T-helper 2 cell treated with Interferon-gamma antibody and Interleukin-4, amounts not matched to agents 5 μg/mL and 100 μg/mL, for 36 hours (primary cell): ENCODE measurements at regions not wholly inside any gene's neighbourhood (a gene's known extent, or its start where the extent isn't known, plus 50 kb on each side); places are given as distances from the start of the nearest gene placed in this dataset.

Experiments
- DNase-seq: peaks from one replicate; pipeline ENCODE4 v3.0.0; 2021; ENCODE audit warnings: low spot score
- H3K27ac Mint-ChIP-seq: one replicate; pipeline ENCODE4 v1.8.0; 2021; ENCODE audit warnings: mild to moderate bottlenecking, mixed read lengths
- H3K27me3 Mint-ChIP-seq: one replicate; pipeline ENCODE4 v1.8.0; 2021; ENCODE audit warnings: low read depth, mixed read lengths
- H3K36me3 Mint-ChIP-seq: one replicate; pipeline ENCODE4 v1.8.0; 2021; ENCODE audit warnings: low read depth, mixed read lengths
- H3K4me1 Mint-ChIP-seq: one replicate; pipeline ENCODE4 v1.8.0; 2021; ENCODE audit warnings: low read depth, mixed read lengths
- H3K4me3 Mint-ChIP-seq: one replicate; pipeline ENCODE4 v1.8.0; 2022; ENCODE audit warnings: mild to moderate bottlenecking, moderate library complexity, mixed read lengths
- H3K9me3 Mint-ChIP-seq: one replicate; pipeline ENCODE4 v1.8.0; 2021; ENCODE audit warnings: mixed read lengths

DNA sequence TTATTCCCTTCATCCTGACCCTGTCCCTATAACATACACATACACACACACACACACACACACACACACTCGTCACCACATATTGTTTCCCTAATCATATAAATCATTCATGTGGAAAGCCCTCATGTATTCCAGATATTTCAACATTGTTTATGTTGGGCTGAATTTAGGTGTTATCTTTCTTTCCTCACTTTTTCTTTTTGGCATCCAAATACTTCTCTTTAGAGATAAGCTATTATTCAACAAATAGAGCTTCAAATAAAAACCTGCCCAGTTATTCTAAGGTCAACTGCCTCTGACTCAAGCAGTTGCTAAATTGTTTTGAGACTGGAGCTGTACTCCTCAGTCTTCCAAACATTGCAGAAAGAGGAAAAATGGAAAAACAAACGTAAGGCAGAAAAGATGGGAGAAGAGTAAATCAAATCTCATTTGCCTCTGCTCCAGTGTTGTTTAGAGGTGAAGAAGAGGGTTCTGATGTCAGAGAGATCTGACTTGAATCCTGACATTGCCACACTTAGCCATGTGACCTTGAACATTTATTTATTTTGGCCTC lies 215.7 kb downstream of the GAS1 start:
- DNase-seq: no peak
- no peaks in the 10 kb centered on the region for H3K9me3 Mint-ChIP-seq
- H3K27me3 Mint-ChIP-seq: no peaks in the 10 kb centered on the region
- no peaks in the 10 kb centered on the region for H3K4me1 Mint-ChIP-seq
- H3K4me3 Mint-ChIP-seq: no peak overlapping the region
- H3K27ac Mint-ChIP-seq: no peak overlapping the region
- H3K36me3 Mint-ChIP-seq: no peaks in the 10 kb centered on the region

- Mint-ChIP-seq H3K36me3 (no peaks in the 10 kb centered on the region), H3K27me3 (no peaks in the 10 kb centered on the region), H3K4me1 (no peaks in the 10 kb centered on the region), H3K27ac (no peak overlapping the region), H3K4me3 (no peak overlapping the region), H3K9me3 (no peaks in the 10 kb centered on the region)
- DNase-seq: no peak
Measured at GRCh38 chr9:86730163-86730928, 217.0 kb downstream of the GAS1 start.

GRCh38 chr9:86724529-86724928 lies 222.8 kb downstream of the GAS1 start:
- no peak overlapping the region for H3K4me3 Mint-ChIP-seq
- H3K36me3 Mint-ChIP-seq: no peaks in the 10 kb centered on the region
- H3K4me1 Mint-ChIP-seq: peaks cover 4% of the 10 kb centered on the region
- no peak overlapping the region for H3K27ac Mint-ChIP-seq
- H3K9me3 Mint-ChIP-seq: no peaks in the 10 kb centered on the region
- no peaks in the 10 kb centered on the region for H3K27me3 Mint-ChIP-seq
- no peak for DNase-seq

GRCh38 chr9:86723346-86723745 lies 224.0 kb downstream of the GAS1 start:
- Mint-ChIP-seq H3K4me3 (no peak overlapping the region), H3K27me3 (no peaks in the 10 kb centered on the region), H3K9me3 (no peaks in the 10 kb centered on the region), H3K4me1 (peaks cover 4% of the 10 kb centered on the region), H3K36me3 (no peaks in the 10 kb centered on the region), H3K27ac (no peak overlapping the region)
- no peak for DNase-seq

DNA sequence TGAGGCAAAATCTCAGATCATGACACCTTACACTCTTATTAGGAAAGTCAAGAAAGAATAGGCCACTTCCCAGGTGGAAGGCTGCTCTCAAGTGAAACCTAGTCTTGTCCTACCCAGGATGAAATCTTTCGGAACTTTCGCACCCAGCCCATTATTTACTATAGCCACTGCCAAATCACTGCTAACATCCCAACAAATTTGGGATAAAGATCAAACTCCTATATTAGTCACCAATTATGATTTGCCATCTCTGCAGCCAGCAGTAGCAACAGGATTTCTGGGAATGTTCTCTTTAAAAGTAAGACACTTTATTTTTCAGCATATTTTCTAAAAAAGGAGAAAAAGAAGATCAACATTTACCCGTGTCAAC lies 224.6 kb downstream of the GAS1 start:
- no peak for DNase-seq
- Mint-ChIP-seq H3K4me3 (no peak overlapping the region), H3K27ac (no peak overlapping the region), H3K27me3 (no peaks in the 10 kb centered on the region), H3K9me3 (no peaks in the 10 kb centered on the region), H3K36me3 (no peaks in the 10 kb centered on the region), H3K4me1 (peaks cover 4% of the 10 kb centered on the region)

- no peak for DNase-seq
- Mint-ChIP-seq H3K27me3 (no peaks in the 10 kb centered on the region), H3K27ac (no peak overlapping the region), H3K9me3 (no peaks in the 10 kb centered on the region), H3K36me3 (no peaks in the 10 kb centered on the region), H3K4me1 (peaks cover 4% of the 10 kb centered on the region), H3K4me3 (no peak overlapping the region)
Measured at GRCh38 chr9:86721843-86722705, 225.2 kb downstream of the GAS1 start.

GRCh38 chr9:86721226-86721781 lies 226.0 kb downstream of the GAS1 start:
- Mint-ChIP-seq H3K36me3 (no peaks in the 10 kb centered on the region), H3K4me3 (no peak overlapping the region), H3K27me3 (no peaks in the 10 kb centered on the region), H3K9me3 (no peaks in the 10 kb centered on the region), H3K27ac (no peak overlapping the region), H3K4me1 (peaks cover 4% of the 10 kb centered on the region)
- no peak for DNase-seq

GRCh38 chr9:86720639-86721225 lies 226.6 kb downstream of the GAS1 start:
- H3K4me3 Mint-ChIP-seq: no peak overlapping the region
- no peaks in the 10 kb centered on the region for H3K27me3 Mint-ChIP-seq
- H3K9me3 Mint-ChIP-seq: no peaks in the 10 kb centered on the region
- no peak overlapping the region for H3K27ac Mint-ChIP-seq
- peaks cover 4% of the 10 kb centered on the region for H3K4me1 Mint-ChIP-seq
- no peak for DNase-seq
- H3K36me3 Mint-ChIP-seq: no peaks in the 10 kb centered on the region

DNA sequence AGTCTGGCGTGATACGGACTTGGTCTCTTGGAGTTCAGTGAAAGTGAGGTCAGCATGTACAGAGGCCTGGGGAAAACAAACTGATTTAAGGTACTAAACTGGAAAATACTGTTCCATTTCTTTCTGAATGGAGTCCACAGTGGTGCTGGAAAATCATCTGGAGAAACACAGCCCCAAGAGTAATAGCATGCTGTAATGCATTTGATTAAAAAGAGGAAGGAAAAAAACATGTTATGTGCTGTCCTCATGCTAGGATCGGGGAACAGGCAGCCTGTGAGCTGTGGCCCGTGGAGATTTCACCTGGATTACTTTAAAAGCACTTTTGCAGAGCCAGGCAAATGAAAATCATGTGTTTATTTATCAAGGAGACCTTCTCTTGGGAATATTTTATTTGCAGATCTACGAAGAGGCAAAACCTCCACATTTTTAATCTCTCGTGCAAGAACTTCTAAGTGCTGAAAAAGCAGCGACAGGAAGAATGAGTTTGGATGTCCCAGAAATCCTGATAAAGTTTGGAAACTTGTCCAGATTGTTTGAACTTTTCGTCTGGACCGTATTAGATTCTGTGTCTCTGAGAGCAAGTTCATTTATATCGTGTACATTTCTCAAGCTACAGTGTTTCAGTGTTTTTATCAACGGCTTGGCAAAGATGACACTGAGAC lies 228.8 kb downstream of the GAS1 start:
- H3K4me3 Mint-ChIP-seq: no peak overlapping the region
- H3K27me3 Mint-ChIP-seq: no peaks in the 10 kb centered on the region
- no peaks in the 10 kb centered on the region for H3K36me3 Mint-ChIP-seq
- no peaks in the 10 kb centered on the region for H3K9me3 Mint-ChIP-seq
- DNase-seq: no peak
- peaks cover 4% of the 10 kb centered on the region for H3K4me1 Mint-ChIP-seq
- H3K27ac Mint-ChIP-seq: no peak overlapping the region

GRCh38 chr9:86716326-86716922 lies 230.9 kb downstream of the GAS1 start:
- Mint-ChIP-seq H3K4me3 (no peak overlapping the region), H3K27me3 (no peaks in the 10 kb centered on the region), H3K36me3 (no peaks in the 10 kb centered on the region), H3K4me1 (no peaks in the 10 kb centered on the region), H3K9me3 (no peaks in the 10 kb centered on the region), H3K27ac (no peak overlapping the region)
- no peak for DNase-seq

DNA sequence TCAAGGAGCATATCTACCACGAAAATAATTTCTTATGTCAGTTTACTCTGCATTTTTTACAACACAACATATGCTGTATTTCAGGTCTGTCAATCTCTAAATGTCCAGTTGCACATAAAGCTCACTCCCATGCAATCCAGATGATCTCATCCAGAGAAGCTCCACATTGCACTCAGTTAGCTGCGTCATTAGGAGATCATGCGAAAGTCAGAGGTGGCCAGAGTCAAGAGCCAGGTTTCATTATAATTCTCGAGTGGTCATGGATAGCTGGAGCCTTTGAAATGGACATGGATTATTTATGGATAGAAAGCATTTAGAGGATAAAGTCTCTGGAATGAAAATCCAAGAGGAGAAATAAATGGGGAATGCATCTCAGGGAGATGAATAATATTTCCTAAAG lies 232.3 kb downstream of the GAS1 start:
- DNase-seq: no peak

DNA sequence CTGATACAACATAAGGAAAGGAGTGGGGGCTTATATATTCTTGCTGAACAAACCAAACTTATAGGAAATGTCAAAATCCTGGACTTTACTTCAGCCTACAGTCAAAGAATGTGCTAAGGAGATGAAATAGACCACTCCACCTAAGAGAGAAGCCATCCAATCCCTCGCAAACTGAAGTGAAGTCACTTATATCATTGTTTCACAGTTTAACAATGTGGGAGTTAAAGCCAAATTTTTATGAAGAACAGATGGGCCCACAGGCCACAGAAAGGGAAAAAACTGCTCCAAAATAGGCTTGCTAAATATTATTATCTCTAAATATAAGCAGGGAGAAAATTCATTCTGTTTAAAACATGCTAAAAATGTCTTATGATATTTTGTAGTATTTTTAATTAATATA lies 233.3 kb downstream of the GAS1 start:
- Mint-ChIP-seq H3K36me3 (no peaks in the 10 kb centered on the region), H3K27ac (no peak overlapping the region), H3K4me1 (no peaks in the 10 kb centered on the region), H3K27me3 (no peaks in the 10 kb centered on the region), H3K4me3 (no peak overlapping the region), H3K9me3 (no peaks in the 10 kb centered on the region)
- DNase-seq: no peak

More for the DNA sequence above, 232.3 kb downstream of the GAS1 start:
- H3K4me3 Mint-ChIP-seq: no peak overlapping the region
- no peaks in the 10 kb centered on the region for H3K27me3 Mint-ChIP-seq
- H3K4me1 Mint-ChIP-seq: no peaks in the 10 kb centered on the region
- no peaks in the 10 kb centered on the region for H3K9me3 Mint-ChIP-seq
- no peaks in the 10 kb centered on the region for H3K36me3 Mint-ChIP-seq
- no peak overlapping the region for H3K27ac Mint-ChIP-seq

DNA sequence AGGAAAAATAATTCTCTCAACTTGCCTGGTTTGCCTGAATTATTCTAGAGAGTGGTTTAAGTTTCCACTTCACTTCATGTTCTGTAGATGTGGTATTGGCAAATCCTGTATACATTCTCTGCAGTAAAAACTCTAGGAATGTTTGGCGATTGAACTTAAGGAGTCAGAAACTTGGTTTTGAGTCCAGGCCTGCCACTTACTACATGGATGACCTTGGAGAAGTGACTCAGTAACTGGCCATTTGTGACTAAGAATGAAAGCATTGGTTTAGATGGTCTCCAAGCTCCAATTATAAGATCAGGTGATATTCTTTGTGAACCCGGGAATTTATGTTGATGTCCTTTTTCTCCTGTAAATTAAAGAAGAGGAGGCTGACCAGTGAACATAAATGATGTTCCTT lies 233.8 kb downstream of the GAS1 start:
- H3K36me3 Mint-ChIP-seq: no peaks in the 10 kb centered on the region
- H3K4me1 Mint-ChIP-seq: no peaks in the 10 kb centered on the region
- no peaks in the 10 kb centered on the region for H3K9me3 Mint-ChIP-seq
- H3K4me3 Mint-ChIP-seq: no peak overlapping the region
- no peak for DNase-seq
- H3K27me3 Mint-ChIP-seq: no peaks in the 10 kb centered on the region
- no peak overlapping the region for H3K27ac Mint-ChIP-seq
